Nephron progenitor cell (in vitro differentiated cells): ENCODE measurements at regions not wholly inside any gene's neighbourhood (a gene's known extent, or its start where the extent isn't known, plus 50 kb on each side); places are given as distances from the start of the nearest gene placed in this dataset.
A peak's percentile ranks its signal among the peaks of the same experiment; 100 is the strongest.

Source experiments
- DNase-seq: peaks from one replicate; pipeline ENCODE4 v3.0.0; 2021
- H3K27ac Mint-ChIP-seq: 2 replicates; pipeline ENCODE4 v1.8.0; 2021; ENCODE audit warnings: mild to moderate bottlenecking, moderate library complexity, mixed read lengths
- H3K27me3 Mint-ChIP-seq: 2 replicates; pipeline ENCODE4 v1.8.0; 2021; ENCODE audit warnings: mild to moderate bottlenecking, low read depth, mixed read lengths; ENCODE audit not compliant: poor library complexity
- H3K36me3 Mint-ChIP-seq: 2 replicates; pipeline ENCODE4 v1.8.0; 2021; ENCODE audit warnings: low read depth, mixed read lengths
- H3K4me1 Mint-ChIP-seq: 2 replicates; pipeline ENCODE4 v1.8.0; 2021; ENCODE audit warnings: mixed read lengths
- H3K4me3 Mint-ChIP-seq: 2 replicates; pipeline ENCODE4 v1.8.0; 2021; ENCODE audit warnings: mild to moderate bottlenecking, moderate library complexity, mixed read lengths
- H3K9me3 Mint-ChIP-seq: 2 replicates; pipeline ENCODE4 v1.8.0; 2021; ENCODE audit warnings: mild to moderate bottlenecking, moderate library complexity, mixed read lengths
- TF ChIP-seq, protein P1 (sequence below): fragments of 200-600 bp; sonication (generic); IDR thresholded peaks from 2 replicates; pipeline ENCODE4 v1.5.0; 2021; ENCODE audit warnings: antibody characterized with exemption

- H3K27ac Mint-ChIP-seq: no peak overlapping the region
- no peak overlapping the region for H3K4me3 Mint-ChIP-seq
- H3K4me1 Mint-ChIP-seq: peaks cover 44% of the 10 kb centered on the region
- H3K27me3 Mint-ChIP-seq: peaks cover 67% of the 10 kb centered on the region
- DNase-seq: no peak
- H3K9me3 Mint-ChIP-seq: no peaks in the 10 kb centered on the region
- TF ChIP-seq, protein P1, sequence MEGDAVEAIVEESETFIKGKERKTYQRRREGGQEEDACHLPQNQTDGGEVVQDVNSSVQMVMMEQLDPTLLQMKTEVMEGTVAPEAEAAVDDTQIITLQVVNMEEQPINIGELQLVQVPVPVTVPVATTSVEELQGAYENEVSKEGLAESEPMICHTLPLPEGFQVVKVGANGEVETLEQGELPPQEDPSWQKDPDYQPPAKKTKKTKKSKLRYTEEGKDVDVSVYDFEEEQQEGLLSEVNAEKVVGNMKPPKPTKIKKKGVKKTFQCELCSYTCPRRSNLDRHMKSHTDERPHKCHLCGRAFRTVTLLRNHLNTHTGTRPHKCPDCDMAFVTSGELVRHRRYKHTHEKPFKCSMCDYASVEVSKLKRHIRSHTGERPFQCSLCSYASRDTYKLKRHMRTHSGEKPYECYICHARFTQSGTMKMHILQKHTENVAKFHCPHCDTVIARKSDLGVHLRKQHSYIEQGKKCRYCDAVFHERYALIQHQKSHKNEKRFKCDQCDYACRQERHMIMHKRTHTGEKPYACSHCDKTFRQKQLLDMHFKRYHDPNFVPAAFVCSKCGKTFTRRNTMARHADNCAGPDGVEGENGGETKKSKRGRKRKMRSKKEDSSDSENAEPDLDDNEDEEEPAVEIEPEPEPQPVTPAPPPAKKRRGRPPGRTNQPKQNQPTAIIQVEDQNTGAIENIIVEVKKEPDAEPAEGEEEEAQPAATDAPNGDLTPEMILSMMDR: no peak
- H3K36me3 Mint-ChIP-seq: no peaks in the 10 kb centered on the region
These were observed 506.5 kb downstream of the MN1 start for GRCh38 chr22:27295040-27295439.

DNA sequence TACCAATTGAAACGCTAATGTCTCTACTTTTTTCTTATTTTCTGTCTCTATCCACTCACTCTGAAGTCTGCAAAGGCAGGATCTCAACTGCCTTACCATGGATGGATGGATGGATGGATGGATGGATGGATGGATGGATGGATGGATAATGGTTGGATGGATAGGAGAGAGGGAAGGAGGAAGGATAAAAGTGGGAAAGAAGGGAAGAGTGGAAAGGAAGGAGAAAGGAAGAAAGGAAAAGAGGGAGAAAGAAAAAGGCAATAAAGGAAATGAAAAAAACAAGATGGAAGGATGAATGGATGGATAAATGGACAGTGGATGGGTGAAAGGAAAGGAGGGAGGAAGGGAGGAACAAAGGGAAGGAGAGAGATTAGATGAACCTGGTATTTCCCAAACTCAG, 506.0 kb downstream of the MN1 start:
- H3K9me3 Mint-ChIP-seq: no peaks in the 10 kb centered on the region
- TF ChIP-seq, protein P1: no peak
- no peak overlapping the region for H3K4me3 Mint-ChIP-seq
- H3K36me3 Mint-ChIP-seq: no peaks in the 10 kb centered on the region
- peaks cover 73% of the 10 kb centered on the region for H3K27me3 Mint-ChIP-seq
- H3K4me1 Mint-ChIP-seq: peaks cover 49% of the 10 kb centered on the region
- no peak overlapping the region for H3K27ac Mint-ChIP-seq
- DNase-seq: no peak

DNA sequence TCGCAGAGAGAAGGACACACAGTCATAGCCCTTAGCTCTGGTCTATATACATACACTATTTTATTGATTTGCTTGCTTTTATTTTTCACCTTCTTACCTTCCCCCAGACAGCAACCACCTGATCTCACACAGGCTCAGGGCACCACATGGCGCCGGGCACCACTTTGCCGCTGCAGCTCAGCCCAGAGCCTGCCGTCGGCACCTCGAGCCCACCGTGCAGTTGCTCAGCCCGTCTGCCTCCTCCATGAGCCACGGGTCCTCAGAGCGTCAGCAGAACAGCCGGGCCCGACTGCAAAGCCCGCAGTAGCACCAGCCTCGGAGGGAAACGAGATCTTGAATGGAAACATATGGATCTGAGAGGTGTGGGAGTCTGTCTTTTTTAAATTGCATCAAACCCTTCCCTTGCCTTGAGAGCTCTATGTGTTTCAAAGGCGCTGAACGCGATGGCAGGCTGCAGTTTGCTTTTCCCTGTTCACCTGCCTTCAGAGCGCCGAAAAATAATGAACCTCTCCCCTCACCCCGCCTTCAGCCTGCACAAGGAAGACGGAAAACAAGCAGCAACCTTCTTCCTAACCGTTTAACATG, 505.4 kb downstream of the MN1 start:
- Mint-ChIP-seq H3K4me1 (peaks cover 49% of the 10 kb centered on the region), H3K27me3 (peaks cover 74% of the 10 kb centered on the region), H3K4me3 (no peak overlapping the region), H3K9me3 (no peaks in the 10 kb centered on the region), H3K36me3 (no peaks in the 10 kb centered on the region), H3K27ac (no peak overlapping the region)
- TF ChIP-seq, protein P1: no peak
- no peak for DNase-seq

DNA sequence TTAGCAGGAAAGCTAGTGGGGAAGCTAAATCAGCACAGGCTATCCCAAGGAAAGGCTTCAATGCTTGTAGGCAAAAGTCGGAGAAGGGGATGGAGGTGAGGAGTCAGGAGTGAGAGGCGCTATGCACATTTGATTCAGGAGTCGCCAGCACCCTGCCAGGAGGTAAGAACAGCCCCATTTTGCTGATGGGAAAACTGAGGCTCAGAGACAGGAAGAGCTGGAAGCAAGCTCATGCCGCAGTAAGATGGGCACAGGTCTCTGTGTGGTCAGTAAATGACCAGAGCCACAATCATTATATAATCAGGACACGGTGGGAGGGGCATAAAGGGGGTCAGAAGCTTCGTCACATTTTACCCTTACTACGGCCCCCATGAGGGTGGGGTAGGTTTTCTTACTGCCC, 504.4 kb downstream of the MN1 start:
- Mint-ChIP-seq H3K27ac (no peak overlapping the region), H3K4me3 (no peak overlapping the region), H3K4me1 (peaks cover 49% of the 10 kb centered on the region), H3K27me3 (peaks cover 77% of the 10 kb centered on the region), H3K36me3 (no peaks in the 10 kb centered on the region), H3K9me3 (no peaks in the 10 kb centered on the region)
- TF ChIP-seq, protein P1: no peak
- no peak for DNase-seq

- H3K9me3 Mint-ChIP-seq: no peaks in the 10 kb centered on the region
- no peaks in the 10 kb centered on the region for H3K36me3 Mint-ChIP-seq
- peaks cover 88% of the 10 kb centered on the region for H3K27me3 Mint-ChIP-seq
- H3K4me1 Mint-ChIP-seq: peaks cover 49% of the 10 kb centered on the region
- no peak for DNase-seq
- TF ChIP-seq, protein P1: no peak
- no peak overlapping the region for H3K27ac Mint-ChIP-seq
- H3K4me3 Mint-ChIP-seq: peak overlapping the region; percentile 72
These were observed 503.2 kb downstream of the MN1 start for GRCh38 chr22:27298332-27298731.

GRCh38 chr22:27298742-27299141, 502.8 kb downstream of the MN1 start:
- TF ChIP-seq, protein P1: no peak
- peaks cover 49% of the 10 kb centered on the region for H3K4me1 Mint-ChIP-seq
- H3K36me3 Mint-ChIP-seq: no peaks in the 10 kb centered on the region
- H3K4me3 Mint-ChIP-seq: peak overlapping the region; percentile 72
- no peak overlapping the region for H3K27ac Mint-ChIP-seq
- peaks cover 87% of the 10 kb centered on the region for H3K27me3 Mint-ChIP-seq
- no peak for DNase-seq
- H3K9me3 Mint-ChIP-seq: no peaks in the 10 kb centered on the region
